ENCODE measurements at regions not wholly inside any gene's neighbourhood (a gene's known extent, or its start where the extent isn't known, plus 50 kb on each side); places are given as distances from the start of the nearest gene placed in this dataset.
"Not testable (repeated sequence)": the region's sequence is repeated elsewhere in the genome, so short reads cannot be mapped to it uniquely, and the experiment has no call there.

GRCh38 chr2:2921011-2921720 lies 456.5 kb downstream of the EIPR1 start:
- no peak for DNase-seq

- DNase-seq, result peak; percentile 36
These were observed 457.8 kb downstream of the EIPR1 start for GRCh38 chr2:2919574-2920365.

- no peak for DNase-seq
These were observed 458.6 kb downstream of the EIPR1 start for GRCh38 chr2:2919026-2919425.

- DNase-seq, result no peak
These were observed 461.0 kb downstream of the EIPR1 start for GRCh38 chr2:2916621-2917020.

- DNase-seq, result no peak
These were observed 463.4 kb downstream of the EIPR1 start for GRCh38 chr2:2914252-2914651.

- DNase-seq, result no peak
These were observed 464.0 kb downstream of the EIPR1 start for GRCh38 chr2:2913601-2914120.

- no peak for DNase-seq
These were observed 464.9 kb downstream of the EIPR1 start for GRCh38 chr2:2912731-2913130.

GRCh38 chr2:2912293-2912692 lies 465.3 kb downstream of the EIPR1 start:
- DNase-seq, result no peak

GRCh38 chr2:2910259-2910658 lies 467.4 kb downstream of the EIPR1 start:
- no peak for DNase-seq

- no peak for DNase-seq
These were observed 468.3 kb downstream of the EIPR1 start for GRCh38 chr2:2909086-2910035.

- no peak for DNase-seq
These were observed 471.5 kb downstream of the EIPR1 start for GRCh38 chr2:2906091-2906490.

GRCh38 chr2:2904721-2905350 lies 472.8 kb downstream of the EIPR1 start:
- DNase-seq, result no peak

- DNase-seq, result no peak
These were observed 474.9 kb downstream of the EIPR1 start for GRCh38 chr2:2902547-2903281.

GRCh38 chr2:2901384-2902345 lies 476.0 kb downstream of the EIPR1 start:
- no peak for DNase-seq

- DNase-seq, result no peak
These were observed 477.8 kb downstream of the EIPR1 start for GRCh38 chr2:2899826-2900225.

GRCh38 chr2:2898744-2899143 lies 478.9 kb downstream of the EIPR1 start:
- no peak for DNase-seq

- DNase-seq, result no peak
These were observed 481.0 kb downstream of the EIPR1 start for GRCh38 chr2:2896643-2897042.

- DNase-seq, result no peak
These were observed 481.6 kb downstream of the EIPR1 start for GRCh38 chr2:2896011-2896410.

GRCh38 chr2:2894011-2894410 lies 483.6 kb downstream of the EIPR1 start:
- DNase-seq, result not testable (repeated sequence)

- no peak for DNase-seq
These were observed 484.7 kb downstream of the EIPR1 start for GRCh38 chr2:2892892-2893291.

GRCh38 chr2:2892378-2892777 lies 485.2 kb downstream of the EIPR1 start:
- DNase-seq, result no peak

Data from retina (tissue), 1 donor.